IMR-90 (cell line): ENCODE measurements at regions not wholly inside any gene's neighbourhood (a gene's known extent, or its start where the extent isn't known, plus 50 kb on each side); places are given as distances from the start of the nearest gene placed in this dataset.

Experiments
- ATAC-seq: fragments of 200-7000 bp; cut with Tn5 transposase; 2 replicates; pipeline ENCODE4 v1.9.1; 2020; ENCODE audit warnings: low read depth, mild to moderate bottlenecking, moderate library complexity
- BruUV-seq: library from RNA; stranded (reverse); fragments of 400-500 nt; replicated peaks from 2 replicates; lab custom pipeline; 2021; lab: Mats Ljungman, UMichigan
- CTCF ChIA-PET: fragments of 300-600 bp; formaldehyde crosslinking; extraction: SDS; loops from one replicate; lab custom pipeline; 2021; ENCODE audit warnings: antibody characterized with exemption; lab: Yijun Ruan, JAX
- POLR2A ChIA-PET: fragments of 300-600 bp; sonication (Branson Sonifier 250); formaldehyde crosslinking; loops from one replicate; lab custom pipeline; 2022; ENCODE audit warnings: antibody characterized with exemption; ENCODE audit not compliant: unreplicated experiment; lab: Charles Lee
- DNase-seq: peaks from one replicate; pipeline ENCODE4 v3.0.0; 2013
- H2AFZ ChIP-seq: replicated peaks from 2 replicates; pipeline ENCODE3; 2013; ENCODE audit warnings: low read length, mild to moderate bottlenecking; ENCODE audit not compliant: poor library complexity
- H2AK5ac ChIP-seq: 2 replicates; pipeline ENCODE4 v1.6.1; 2013; ENCODE audit warnings: low read depth, low read length, inconsistent platforms
- H2AK9ac ChIP-seq: replicated peaks from 2 replicates; pipeline ENCODE3; 2013; ENCODE audit warnings: mild to moderate bottlenecking, low read depth, low read length, moderate library complexity; ENCODE audit not compliant: poor library complexity
- H2BK120ac ChIP-seq: 2 replicates; pipeline ENCODE4 v1.6.1; 2013; ENCODE audit warnings: low read depth, low read length, inconsistent platforms
- H2BK15ac ChIP-seq: 3 replicates; pipeline ENCODE4 v1.6.1; 2013; ENCODE audit warnings: low read depth, low read length, inconsistent platforms
- H2BK20ac ChIP-seq: 2 replicates; pipeline ENCODE4 v1.6.1; 2013; ENCODE audit warnings: low read depth, mild to moderate bottlenecking, inconsistent platforms, low read length, moderate library complexity
- H2BK5ac ChIP-seq: 2 replicates; pipeline ENCODE4 v1.6.1; 2013; ENCODE audit warnings: mild to moderate bottlenecking, low read depth, low read length, inconsistent platforms; ENCODE audit not compliant: poor library complexity, severe bottlenecking
- H3K14ac ChIP-seq: replicated peaks from 2 replicates; pipeline ENCODE4 v1.6.1; 2013; ENCODE audit warnings: low read depth, low read length, inconsistent platforms
- H3K18ac ChIP-seq: 2 replicates; pipeline ENCODE4 v1.6.1; 2013; ENCODE audit warnings: low read depth, low read length, control low read depth
- H3K23ac ChIP-seq: 2 replicates; pipeline ENCODE4 v1.6.1; 2013; ENCODE audit warnings: low read depth, low read length, inconsistent platforms
- H3K27ac ChIP-seq: 2 replicates; pipeline ENCODE4 v1.5.1; 2013; ENCODE audit warnings: mild to moderate bottlenecking, control low read depth, low read length; ENCODE audit not compliant: insufficient read depth
- H3K27me3 ChIP-seq: 2 replicates; pipeline ENCODE4 v1.6.1; 2013; ENCODE audit warnings: low read length; ENCODE audit not compliant: control insufficient read depth, insufficient read depth
- H3K36me3 ChIP-seq: 2 replicates; pipeline ENCODE4 v1.6.1; 2013; ENCODE audit warnings: low read length, mixed read lengths; ENCODE audit not compliant: control insufficient read depth, insufficient read depth
- H3K4ac ChIP-seq: 2 replicates; pipeline ENCODE4 v1.6.1; 2013; ENCODE audit warnings: low read depth, low read length, inconsistent platforms
- H3K4me1 ChIP-seq: 2 replicates; pipeline ENCODE4 v1.6.1; 2013; ENCODE audit warnings: low read length, mixed read lengths; ENCODE audit not compliant: control insufficient read depth, insufficient read depth
- H3K4me2 ChIP-seq: 2 replicates; pipeline ENCODE4 v1.6.1; 2013; ENCODE audit warnings: low read depth, mild to moderate bottlenecking, control low read depth, low read length, moderate library complexity
- H3K4me3 ChIP-seq: 2 replicates; pipeline ENCODE4 v1.5.1; 2013; ENCODE audit warnings: low read depth, mild to moderate bottlenecking, control low read depth, low read length, moderate library complexity; ENCODE audit not compliant: insufficient read depth
- H3K56ac ChIP-seq: 2 replicates; pipeline ENCODE4 v1.6.1; 2013; ENCODE audit warnings: low read length, inconsistent platforms; ENCODE audit not compliant: insufficient read depth; ENCODE audit errors: extremely low read depth
- H3K79me1 ChIP-seq, 2 experiments: 2 replicates each; pipeline ENCODE4 v1.6.1; 2013; ENCODE audit warnings: low read length in 2 of 2, inconsistent platforms in 1 of 2, low read depth in 1 of 2
- H3K9ac ChIP-seq: 2 replicates; pipeline ENCODE4 v1.6.1; 2013; ENCODE audit warnings: low read depth, low read length, control low read depth
- H3K9me1 ChIP-seq: 2 replicates; pipeline ENCODE4 v1.6.1; 2013; ENCODE audit warnings: low read length, inconsistent platforms; ENCODE audit not compliant: insufficient read depth
- H3K9me3 ChIP-seq: 2 replicates; pipeline ENCODE4 v1.6.1; 2013; ENCODE audit warnings: low read length; ENCODE audit not compliant: control insufficient read depth, insufficient read depth
- H4K20me1 ChIP-seq: 2 replicates; pipeline ENCODE4 v1.6.1; 2013; ENCODE audit warnings: low read length, inconsistent platforms; ENCODE audit not compliant: insufficient read depth
- H4K5ac ChIP-seq: 2 replicates; pipeline ENCODE4 v1.6.1; 2013; ENCODE audit warnings: mild to moderate bottlenecking, low read depth, low read length, control low read depth
- H4K8ac ChIP-seq, 2 experiments: 2 replicates each; pipeline ENCODE4 v1.6.1; 2013; ENCODE audit warnings: low read depth in 2 of 2, low read length in 2 of 2, control low read depth in 1 of 2, inconsistent platforms in 1 of 2
- H4K91ac ChIP-seq: 2 replicates; pipeline ENCODE4 v1.6.1; 2013; ENCODE audit warnings: low read depth, low read length, inconsistent platforms; ENCODE audit not compliant: insufficient read depth
- BHLHE40 ChIP-seq: fragments of 150-350 bp; IDR thresholded peaks from 2 replicates; pipeline ENCODE4 v1.6.1; 2016; ENCODE audit warnings: mild to moderate bottlenecking, low read depth, low read length
- ELK1 ChIP-seq: fragments of 150-350 bp; IDR thresholded peaks from 2 replicates; pipeline ENCODE4 v1.6.1; 2016; ENCODE audit warnings: low read depth, mild to moderate bottlenecking, low read length, moderate library complexity, borderline replicate concordance
- MAFK ChIP-seq: IDR thresholded peaks from 2 replicates; pipeline ENCODE4 v1.6.1; 2012; ENCODE audit warnings: low read depth, low read length, improper control_type of control experiment
- MAZ ChIP-seq: IDR thresholded peaks from 2 replicates; pipeline ENCODE4 v1.6.1; 2012; ENCODE audit warnings: low read depth, mild to moderate bottlenecking, low read length, improper control_type of control experiment, moderate library complexity, borderline replicate concordance
- MXI1 ChIP-seq: IDR thresholded peaks from 2 replicates; pipeline ENCODE4 v1.6.1; 2012; ENCODE audit warnings: low read depth, mild to moderate bottlenecking, low read length, moderate library complexity, borderline replicate concordance
- NFE2L2 ChIP-seq: fragments of 150-350 bp; IDR thresholded peaks from 2 replicates; pipeline ENCODE4 v1.6.1; 2016; ENCODE audit warnings: low read depth, mild to moderate bottlenecking, low read length
- RAD21 ChIP-seq: IDR thresholded peaks from 2 replicates; pipeline ENCODE4 v1.6.1; 2012; ENCODE audit warnings: low read length, improper control_type of control experiment
- RCOR1 ChIP-seq: IDR thresholded peaks from 2 replicates; pipeline ENCODE4 v1.6.1; 2012; ENCODE audit warnings: mild to moderate bottlenecking, low read length, improper control_type of control experiment; ENCODE audit not compliant: insufficient replicate concordance
- RFX5 ChIP-seq: IDR thresholded peaks from 2 replicates; pipeline ENCODE4 v1.8.0; 2012; ENCODE audit warnings: low read depth, mild to moderate bottlenecking, low read length, moderate library complexity
- SMC3 ChIP-seq: fragments of 150-350 bp; IDR thresholded peaks from 2 replicates; pipeline ENCODE4 v1.6.1; 2016; ENCODE audit warnings: low read depth, mild to moderate bottlenecking, antibody characterized with exemption, low read length, moderate library complexity
- USF2 ChIP-seq: fragments of 150-350 bp; IDR thresholded peaks from 2 replicates; pipeline ENCODE4 v1.6.1; 2017; ENCODE audit warnings: mild to moderate bottlenecking, antibody characterized with exemption, low read length, low read depth
- WGBS, 2 experiments: methylation state at CpG; one replicate each; pipeline versions ENCODE4 v1.1.5 to v1.1.7; 2013; ENCODE audit warnings: missing lambda C conversion rate in 2 of 2; ENCODE audit not compliant: insufficient read length in 1 of 2; ENCODE audit errors: extremely low coverage in 2 of 2; 5-methylcytosine and 5-hydroxymethylcytosine counted together
- dilution Hi-C: fragments of 300-500 bp; cut with HindIII; formaldehyde crosslinking; loops from one replicate; pipeline ENCODE4 v1.14.3; 2018; ENCODE audit warnings: low sequenced_read_pairs; ENCODE audit not compliant: unreplicated experiment
- in situ Hi-C: fragments of 300-500 bp; cut with MboI; formaldehyde crosslinking; loops from 3 replicates; pipeline ENCODE4 v1.14.3; 2019; ENCODE audit warnings: low sequenced_read_pairs, inconsistent platforms, mixed read lengths
- intact Hi-C: fragments of 100-400 bp; cut with micrococcal nuclease; formaldehyde crosslinking; loops from 2 replicates; pipeline ENCODE4 v1.10.0; 2022

- Histone ChIP-seq H3K56ac (no peak overlapping the region), H2BK120ac (no peak overlapping the region), H3K23ac (no peak overlapping the region), H2AK5ac (no peak overlapping the region), H3K9me3 (no peaks in the 10 kb centered on the region), H3K14ac (no peak overlapping the region), H3K4ac (no peak overlapping the region), H4K91ac (no peak overlapping the region), H3K27ac (no peak overlapping the region), H2AK9ac (no peak overlapping the region), H3K9me1 (no peaks in the 10 kb centered on the region), H3K9ac (no peak overlapping the region), H3K4me1 (no peaks in the 10 kb centered on the region), H4K5ac (no peak overlapping the region), H3K4me2 (no peak overlapping the region), H4K8ac (no peak overlapping the region), H3K18ac (no peak overlapping the region), H2BK20ac (no peak overlapping the region), H3K27me3 (no peaks in the 10 kb centered on the region), H2BK5ac (no peak overlapping the region), H3K36me3 (no peaks in the 10 kb centered on the region), H2AFZ (no peak overlapping the region), H2BK15ac (no peak overlapping the region), H3K4me3 (no peak overlapping the region), H4K20me1 (no peaks in the 10 kb centered on the region), H3K79me1 (no peaks in the 10 kb centered on the region)
- dilution Hi-C loops: loop anchor here (25.0 kb wide), 1 partner anchor 194 kb away; no protein-coding TSS in a partner anchor
- CTCF ChIA-PET: interaction anchor here (0.6 to 1.6 kb wide), 2 partner anchors 67 to 205 kb away, joined by 3 to 4 read pairs; no protein-coding TSS in a partner anchor
- in situ Hi-C loops: loop anchor here (25.0 kb wide), 1 partner anchor 469 kb away; no protein-coding TSS in a partner anchor
- WGBS, 2 experiments: no CpG with 5 or more reads among the region's 1 CpG
- ATAC-seq (no peak), DNase-seq (no peak)
- TF ChIP-seq NFE2L2 (no peak), SMC3 (no peak), RCOR1 (no peak), MAZ (no peak), RAD21 (no peak), BHLHE40 (no peak), MAFK (no peak), RFX5 (no peak), USF2 (no peak), MXI1 (no peak), ELK1 (no peak)
- no TSS peak for BruUV-seq
- intact Hi-C loops: no loop called here
- POLR2A ChIA-PET: interaction anchor here (0.6 kb wide), 1 partner anchor 1150 kb away, joined by 3 read pairs; no protein-coding TSS in a partner anchor
These were observed 116.0 kb downstream of the ELAPOR2 start for GRCh38 chr7:86943447-86943846.
